Adrenal gland (tissue), 9 donors: ENCODE measurements at regions not wholly inside any gene's neighbourhood (a gene's known extent, or its start where the extent isn't known, plus 50 kb on each side); places are given as distances from the start of the nearest gene placed in this dataset.
"Not testable (repeated sequence)": the region's sequence is repeated elsewhere in the genome, so short reads cannot be mapped to it uniquely, and the experiment has no call there.

Experiments
- DNase-seq, 7 donors: peaks; one replicate each; pipeline ENCODE4 v3.0.0-alpha.2; 2019 to 2020
- H3K27ac ChIP-seq, 5 donors: fragments of 200-600 bp; sonication (generic) in 4 of 5; 1 replicate in 3 of 5; 2 replicates in 2 of 5; pipeline versions ENCODE4 v1.5.1 to v1.8.0; 2016 to 2020; ENCODE audit warnings: mild to moderate bottlenecking in 1 of 5
- H3K27me3 ChIP-seq: fragments of 200-600 bp; 2 replicates; pipeline ENCODE4 v1.8.0; 2021
- H3K36me3 ChIP-seq, 2 donors: fragments of 200-600 bp; replicated peaks in 1 of 2; 1 replicate in 1 of 2; 2 replicates in 1 of 2; pipeline versions ENCODE4 v1.5.1 to v1.8.0; 2018 to 2022
- H3K4me1 ChIP-seq, 2 donors: fragments of 200-600 bp; replicated peaks in 1 of 2; 1 replicate in 1 of 2; 2 replicates in 1 of 2; pipeline versions ENCODE4 v1.5.1 to v1.8.0; 2018 to 2021
- H3K4me3 ChIP-seq, 4 donors: fragments of 200-600 bp; sonication (generic) in 3 of 4; one replicate each; pipeline ENCODE4 v1.5.1; 2016 to 2018
- H3K9me3 ChIP-seq, 3 donors: fragments of 200-600 bp; sonication (generic) in 1 of 3; replicated peaks in 1 of 3; 1 replicate in 2 of 3; 2 replicates in 1 of 3; pipeline versions ENCODE4 v1.5.1 to v1.8.0; 2016 to 2021
- POLR2A ChIP-seq, 2 donors: fragments of 450-650 bp; IDR thresholded peaks; one replicate each; pipeline ENCODE4 v1.6.1; 2017; ENCODE audit warnings: antibody characterized with exemption in 2 of 2, mild to moderate bottlenecking in 2 of 2, moderate library complexity in 1 of 2
- WGBS, 4 donors: extraction: QIAGEN DNeasy Blood & Tissue Kit in 2 of 4; methylation state at CpG; one replicate each; pipeline versions ENCODE4 v1.1.5 to v1.1.7; 2013 to 2017; 5-methylcytosine and 5-hydroxymethylcytosine counted together
- intact Hi-C, 2 donors: fragments of 100-400 bp; cut with DNase I; formaldehyde crosslinking; loops; one replicate each; pipeline versions ENCODE4 v1.14.1 to v1.15.0; 2022 to 2023
- TF ChIP-seq, protein P1 (sequence below), 6 experiments: fragments of 450-650 bp in 4 of 6; fragments of 200-600 bp in 2 of 6; sonication (generic) in 1 of 6; IDR thresholded peaks; 1 replicate in 5 of 6; 2 replicates in 1 of 6; pipeline versions ENCODE4 v1.5.1 to v1.8.0; 2016 to 2021; ENCODE audit warnings: antibody characterized with exemption in 6 of 6, mild to moderate bottlenecking in 2 of 6, moderate library complexity in 1 of 6
- donor health status: healthy with polysubstance abuse.
- donor health status: Bipolar disorder and iron deficiency.
- donor health status: DM: yes; HTN: yes; CAD: no.
- donor health status: DM: no; HTN: no; CAD: no.
- donor health status: DM: no; HTN: no; CAD: no.

DNA sequence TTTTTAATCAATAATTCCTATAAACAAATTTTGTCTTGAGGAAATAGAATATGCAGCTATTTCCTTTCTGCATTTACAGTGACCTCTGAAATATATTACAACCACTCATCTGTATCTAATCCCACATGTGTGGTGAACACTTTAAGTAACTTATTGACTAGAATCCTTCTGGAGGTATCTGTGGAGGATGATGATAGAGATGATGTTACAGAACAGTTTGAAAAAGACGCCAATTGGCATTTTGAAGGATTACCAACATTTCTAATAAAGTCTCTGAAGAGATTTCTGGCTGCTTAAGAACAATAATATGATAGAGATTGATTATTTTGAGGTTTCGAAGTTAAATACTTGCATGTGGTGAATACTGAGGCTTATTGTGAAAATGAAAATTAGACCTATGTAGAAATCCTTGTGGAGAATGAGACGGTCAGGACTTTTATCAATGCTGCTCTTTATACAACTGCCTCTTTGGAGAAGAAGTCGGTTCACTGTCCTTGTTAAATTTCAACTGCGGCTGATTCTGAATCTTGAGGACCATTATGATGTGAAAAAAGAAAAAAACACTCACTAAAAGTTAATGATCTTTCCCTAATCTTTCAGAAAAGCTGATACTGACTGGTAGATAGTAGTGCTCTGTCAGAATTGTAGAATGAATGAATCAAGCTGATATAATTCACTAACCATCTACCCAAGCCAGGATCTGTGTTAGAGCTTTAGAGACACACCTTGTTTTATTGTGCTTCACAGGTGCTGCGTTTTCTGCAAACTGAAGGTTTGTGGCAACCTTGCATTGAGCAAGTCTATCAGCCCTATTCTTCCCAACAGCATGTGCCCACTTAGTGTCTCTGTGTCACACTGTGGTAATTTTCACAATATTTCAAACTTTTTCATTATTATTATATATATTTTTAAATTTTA, 204.7 kb downstream of the SPRY1 start:
- intact Hi-C loops: no loop called here
- Histone ChIP-seq H3K4me1 (peaks cover 5 to 16% of the 10 kb centered on the region in 2 donors), H3K4me3 (no peak overlapping the region), H3K36me3 (no peaks in the 10 kb centered on the region), H3K27me3 (no peaks in the 10 kb centered on the region), H3K27ac (no peak overlapping the region), H3K9me3 (no peaks in the 10 kb centered on the region)
- no peak for DNase-seq
- 84 to 90% (median 87%) methylated on average over 6 of the region's 6 CpGs for WGBS, 4 donors
- TF ChIP-seq POLR2A (IDR thresholded peaks at IDR 0.05): no peak
- TF ChIP-seq, protein P1, sequence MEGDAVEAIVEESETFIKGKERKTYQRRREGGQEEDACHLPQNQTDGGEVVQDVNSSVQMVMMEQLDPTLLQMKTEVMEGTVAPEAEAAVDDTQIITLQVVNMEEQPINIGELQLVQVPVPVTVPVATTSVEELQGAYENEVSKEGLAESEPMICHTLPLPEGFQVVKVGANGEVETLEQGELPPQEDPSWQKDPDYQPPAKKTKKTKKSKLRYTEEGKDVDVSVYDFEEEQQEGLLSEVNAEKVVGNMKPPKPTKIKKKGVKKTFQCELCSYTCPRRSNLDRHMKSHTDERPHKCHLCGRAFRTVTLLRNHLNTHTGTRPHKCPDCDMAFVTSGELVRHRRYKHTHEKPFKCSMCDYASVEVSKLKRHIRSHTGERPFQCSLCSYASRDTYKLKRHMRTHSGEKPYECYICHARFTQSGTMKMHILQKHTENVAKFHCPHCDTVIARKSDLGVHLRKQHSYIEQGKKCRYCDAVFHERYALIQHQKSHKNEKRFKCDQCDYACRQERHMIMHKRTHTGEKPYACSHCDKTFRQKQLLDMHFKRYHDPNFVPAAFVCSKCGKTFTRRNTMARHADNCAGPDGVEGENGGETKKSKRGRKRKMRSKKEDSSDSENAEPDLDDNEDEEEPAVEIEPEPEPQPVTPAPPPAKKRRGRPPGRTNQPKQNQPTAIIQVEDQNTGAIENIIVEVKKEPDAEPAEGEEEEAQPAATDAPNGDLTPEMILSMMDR (IDR thresholded peaks at IDR 0.05): no peak

DNA sequence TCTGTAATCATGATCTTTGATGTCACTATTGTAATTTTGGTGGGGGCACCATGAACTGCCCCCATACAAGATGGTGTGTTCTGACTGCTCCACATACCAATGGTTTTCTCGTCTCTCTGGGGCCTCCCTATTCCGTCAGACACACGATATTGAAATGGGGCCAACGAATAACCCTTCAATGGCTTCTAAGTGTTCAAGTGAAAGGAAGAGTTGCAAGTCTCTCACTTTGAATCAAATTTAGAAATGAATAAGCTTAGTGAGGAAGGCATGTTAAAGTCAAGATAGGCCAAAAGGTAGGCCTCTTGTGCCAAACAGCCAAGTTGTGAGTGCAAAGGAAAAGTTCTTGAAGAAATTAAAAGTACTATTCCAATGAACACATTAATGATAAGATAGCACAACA, 205.4 kb downstream of the SPRY1 start:
- Histone ChIP-seq H3K27me3 (no peaks in the 10 kb centered on the region), H3K9me3 (no peaks in the 10 kb centered on the region), H3K4me1 (peaks cover 5 to 16% of the 10 kb centered on the region in 2 donors), H3K4me3 (no peak overlapping the region), H3K36me3 (no peaks in the 10 kb centered on the region), H3K27ac (no peak overlapping the region)
- intact Hi-C loops: no loop called here
- DNase-seq: no peak
- no peak for TF ChIP-seq POLR2A (IDR thresholded peaks at IDR 0.05)
- TF ChIP-seq, protein P1 (IDR thresholded peaks at IDR 0.05): no peak
- 92 to 96% (median 93%) methylated on average over 4 of the region's 4 CpGs for WGBS, 4 donors

DNA sequence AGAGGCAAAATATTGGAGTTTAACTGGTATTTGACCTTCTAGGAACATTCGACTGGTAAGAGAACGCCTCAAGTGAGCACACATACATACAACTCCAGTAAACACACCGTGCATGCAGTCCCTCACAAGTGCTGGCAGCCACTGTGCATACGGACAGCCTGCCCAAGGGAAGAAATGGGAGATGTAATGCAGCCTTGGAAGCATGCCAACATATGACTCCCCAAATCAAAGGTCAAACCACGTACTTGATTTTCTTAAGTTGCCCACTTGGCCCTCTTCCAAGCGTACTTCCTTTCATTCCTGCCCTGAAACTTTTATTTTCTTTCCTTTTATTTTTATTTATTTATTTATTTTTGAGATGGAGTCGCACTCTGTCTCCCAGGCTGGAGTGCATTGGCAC, 206.6 kb downstream of the SPRY1 start:
- Histone ChIP-seq H3K9me3 (no peaks in the 10 kb centered on the region), H3K36me3 (no peaks in the 10 kb centered on the region), H3K4me3 (no peak overlapping the region), H3K27ac (no peak overlapping the region), H3K4me1 (peaks cover 5 to 16% of the 10 kb centered on the region in 2 donors), H3K27me3 (no peaks in the 10 kb centered on the region)
- TF ChIP-seq, protein P1 (IDR thresholded peaks at IDR 0.05): no peak
- no peak for TF ChIP-seq POLR2A (IDR thresholded peaks at IDR 0.05)
- intact Hi-C loops: no loop called here
- DNase-seq: no peak
- 66 to 71% (median 69%) methylated on average over 7 of the region's 7 CpGs for WGBS, 4 donors

DNA sequence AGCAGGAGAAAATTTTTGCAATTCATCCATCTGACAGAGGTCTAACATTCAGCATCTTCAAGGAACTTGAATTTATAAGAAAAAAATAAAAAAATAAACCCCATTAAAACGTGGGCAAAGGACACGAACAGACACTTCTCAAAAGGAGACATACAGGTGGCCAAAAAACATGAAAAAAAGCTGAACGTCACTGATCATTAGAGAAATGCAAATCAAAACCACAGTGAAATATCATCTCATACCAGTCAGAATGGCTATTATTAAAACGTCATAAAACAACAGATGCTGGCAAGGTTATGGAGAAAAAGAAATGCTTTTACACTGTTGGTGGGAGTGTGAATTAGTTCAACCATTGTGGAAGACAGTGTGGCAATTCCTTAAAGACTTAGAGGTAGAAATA, 209.2 kb downstream of the SPRY1 start:
- H3K27ac ChIP-seq, intact Hi-C loops, DNase-seq, H3K9me3 ChIP-seq, H3K4me1 ChIP-seq, H3K4me3 ChIP-seq, H3K27me3 ChIP-seq, H3K36me3 ChIP-seq: not testable (repeated sequence)
- 73 to 84% (median 77%) methylated on average over 4 of the region's 4 CpGs for WGBS, 4 donors

DNA sequence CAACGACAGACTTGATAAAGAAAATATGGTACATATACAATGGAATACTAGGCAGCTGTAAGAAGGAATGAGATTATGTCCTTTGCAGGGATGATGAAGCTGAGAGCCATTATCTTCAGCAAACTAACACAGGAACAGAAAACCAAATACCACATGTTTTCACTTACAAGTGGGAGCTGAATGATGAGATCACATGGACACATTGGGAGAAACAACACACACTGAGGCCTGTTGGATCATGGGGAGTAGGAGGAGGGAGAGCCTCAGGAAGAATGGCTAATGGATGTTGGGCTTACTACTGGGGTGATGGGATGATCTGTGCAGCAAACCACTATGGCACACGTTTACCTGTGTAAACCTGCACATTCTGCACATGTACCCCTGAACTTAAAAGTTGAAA, 209.7 kb downstream of the SPRY1 start:
- H3K36me3 ChIP-seq: no peaks in the 10 kb centered on the region
- intact Hi-C loops: no loop called here
- no peak overlapping the region for H3K4me3 ChIP-seq
- DNase-seq: no peak
- 77 to 88% (median 85%) methylated on average over 2 of the region's 2 CpGs for WGBS, 4 donors
- H3K4me1 ChIP-seq: no peaks in the 10 kb centered on the region
- TF ChIP-seq POLR2A (IDR thresholded peaks at IDR 0.05): no peak
- TF ChIP-seq, protein P1 (IDR thresholded peaks at IDR 0.05): no peak
- no peaks in the 10 kb centered on the region for H3K9me3 ChIP-seq
- no peaks in the 10 kb centered on the region for H3K27me3 ChIP-seq
- no peak overlapping the region for H3K27ac ChIP-seq
